ENCODE measurements at regions not wholly inside any gene's neighbourhood (a gene's known extent, or its start where the extent isn't known, plus 50 kb on each side); places are given as distances from the start of the nearest gene placed in this dataset.

- TF ChIP-seq, protein P1, sequence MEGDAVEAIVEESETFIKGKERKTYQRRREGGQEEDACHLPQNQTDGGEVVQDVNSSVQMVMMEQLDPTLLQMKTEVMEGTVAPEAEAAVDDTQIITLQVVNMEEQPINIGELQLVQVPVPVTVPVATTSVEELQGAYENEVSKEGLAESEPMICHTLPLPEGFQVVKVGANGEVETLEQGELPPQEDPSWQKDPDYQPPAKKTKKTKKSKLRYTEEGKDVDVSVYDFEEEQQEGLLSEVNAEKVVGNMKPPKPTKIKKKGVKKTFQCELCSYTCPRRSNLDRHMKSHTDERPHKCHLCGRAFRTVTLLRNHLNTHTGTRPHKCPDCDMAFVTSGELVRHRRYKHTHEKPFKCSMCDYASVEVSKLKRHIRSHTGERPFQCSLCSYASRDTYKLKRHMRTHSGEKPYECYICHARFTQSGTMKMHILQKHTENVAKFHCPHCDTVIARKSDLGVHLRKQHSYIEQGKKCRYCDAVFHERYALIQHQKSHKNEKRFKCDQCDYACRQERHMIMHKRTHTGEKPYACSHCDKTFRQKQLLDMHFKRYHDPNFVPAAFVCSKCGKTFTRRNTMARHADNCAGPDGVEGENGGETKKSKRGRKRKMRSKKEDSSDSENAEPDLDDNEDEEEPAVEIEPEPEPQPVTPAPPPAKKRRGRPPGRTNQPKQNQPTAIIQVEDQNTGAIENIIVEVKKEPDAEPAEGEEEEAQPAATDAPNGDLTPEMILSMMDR (IDR thresholded peaks at IDR 0.05), result no peak
- TF ChIP-seq POLR2A (IDR thresholded peaks at IDR 0.05), result no peak
Observed at GRCh38 chr16:76796978-76797377, 394.0 kb upstream of the MON1B start.
